PFSK-1 (cell line): ENCODE measurements at regions not wholly inside any gene's neighbourhood (a gene's known extent, or its start where the extent isn't known, plus 50 kb on each side); places are given as distances from the start of the nearest gene placed in this dataset.

Source experiments
- FOXP2 ChIP-seq: optimal IDR thresholded peaks from 2 replicates; pipeline ENCODE3; 2011; ENCODE audit warnings: borderline replicate concordance, control low read depth, inconsistent platforms; ENCODE audit not compliant: insufficient read depth; ENCODE audit errors: extremely low read length, extremely low read depth
- POLR2AphosphoS5 ChIP-seq: IDR thresholded peaks from 2 replicates; pipeline ENCODE4 v1.6.1; 2012; ENCODE audit warnings: low read depth, mild to moderate bottlenecking, control low read depth, low read length, moderate library complexity
- SIN3A ChIP-seq: IDR thresholded peaks from 2 replicates; pipeline ENCODE4 v1.6.1; 2012; ENCODE audit warnings: mild to moderate bottlenecking, low read length, moderate library complexity, borderline replicate concordance; ENCODE audit not compliant: insufficient read depth
- TAF1 ChIP-seq: IDR thresholded peaks from 2 replicates; pipeline ENCODE4 v1.6.1; 2012; ENCODE audit warnings: low read length, control low read depth, borderline replicate concordance; ENCODE audit not compliant: insufficient read depth
- TF ChIP-seq, protein P1 (sequence below), 2 experiments: IDR thresholded peaks; 2 replicates each; pipeline versions ENCODE4 v1.6.1 to v1.8.0; 2011 to 2012; ENCODE audit warnings: low read depth in 2 of 2, low read length in 2 of 2, control low read depth in 1 of 2, inconsistent platforms in 1 of 2, mild to moderate bottlenecking in 1 of 2, moderate library complexity in 1 of 2; ENCODE audit not compliant: insufficient read depth in 1 of 2

- TF ChIP-seq POLR2AphosphoS5 (peak; percentile 67; the same call in 1 of the 2 replicates), TAF1 (0 out of 2 replicates have a peak, but pooled peaks have one; percentile 30)
These were observed 313.0 kb upstream of the ZNF337 start for GRCh38 chr20:26009402-26010223.

GRCh38 chr20:25992146-25992545 lies 295.5 kb upstream of the ZNF337 start:
- TF ChIP-seq SIN3A, result no peak
- no peak for TF ChIP-seq FOXP2
- no peak for TF ChIP-seq TAF1
- TF ChIP-seq, protein P1, sequence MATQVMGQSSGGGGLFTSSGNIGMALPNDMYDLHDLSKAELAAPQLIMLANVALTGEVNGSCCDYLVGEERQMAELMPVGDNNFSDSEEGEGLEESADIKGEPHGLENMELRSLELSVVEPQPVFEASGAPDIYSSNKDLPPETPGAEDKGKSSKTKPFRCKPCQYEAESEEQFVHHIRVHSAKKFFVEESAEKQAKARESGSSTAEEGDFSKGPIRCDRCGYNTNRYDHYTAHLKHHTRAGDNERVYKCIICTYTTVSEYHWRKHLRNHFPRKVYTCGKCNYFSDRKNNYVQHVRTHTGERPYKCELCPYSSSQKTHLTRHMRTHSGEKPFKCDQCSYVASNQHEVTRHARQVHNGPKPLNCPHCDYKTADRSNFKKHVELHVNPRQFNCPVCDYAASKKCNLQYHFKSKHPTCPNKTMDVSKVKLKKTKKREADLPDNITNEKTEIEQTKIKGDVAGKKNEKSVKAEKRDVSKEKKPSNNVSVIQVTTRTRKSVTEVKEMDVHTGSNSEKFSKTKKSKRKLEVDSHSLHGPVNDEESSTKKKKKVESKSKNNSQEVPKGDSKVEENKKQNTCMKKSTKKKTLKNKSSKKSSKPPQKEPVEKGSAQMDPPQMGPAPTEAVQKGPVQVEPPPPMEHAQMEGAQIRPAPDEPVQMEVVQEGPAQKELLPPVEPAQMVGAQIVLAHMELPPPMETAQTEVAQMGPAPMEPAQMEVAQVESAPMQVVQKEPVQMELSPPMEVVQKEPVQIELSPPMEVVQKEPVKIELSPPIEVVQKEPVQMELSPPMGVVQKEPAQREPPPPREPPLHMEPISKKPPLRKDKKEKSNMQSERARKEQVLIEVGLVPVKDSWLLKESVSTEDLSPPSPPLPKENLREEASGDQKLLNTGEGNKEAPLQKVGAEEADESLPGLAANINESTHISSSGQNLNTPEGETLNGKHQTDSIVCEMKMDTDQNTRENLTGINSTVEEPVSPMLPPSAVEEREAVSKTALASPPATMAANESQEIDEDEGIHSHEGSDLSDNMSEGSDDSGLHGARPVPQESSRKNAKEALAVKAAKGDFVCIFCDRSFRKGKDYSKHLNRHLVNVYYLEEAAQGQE (IDR thresholded peaks at IDR 0.05; ENCODE audit: insufficient read depth in 1 of 2, low read depth in 2 of 2, low read length in 2 of 2), result no peak
- TF ChIP-seq POLR2AphosphoS5, result no peak

DNA sequence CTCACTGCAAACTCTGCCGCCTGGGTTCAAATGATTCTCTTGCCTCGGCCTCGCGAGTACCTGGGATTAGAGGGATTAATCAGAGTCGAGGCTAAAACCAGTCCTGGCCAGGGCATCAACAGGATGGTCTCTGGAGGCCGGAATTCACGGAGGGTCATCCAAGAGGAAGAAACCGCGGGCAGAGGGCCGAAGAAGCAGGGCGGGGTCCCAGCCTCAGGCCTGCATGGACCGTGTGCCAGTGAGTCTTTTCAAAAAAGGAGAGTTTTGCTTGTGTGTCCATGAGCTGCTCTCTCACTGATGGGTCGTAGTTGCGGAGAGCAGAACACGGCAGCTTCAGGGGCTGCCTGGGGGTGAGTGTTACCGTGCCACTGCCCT lies 295.1 kb upstream of the ZNF337 start:
- TF ChIP-seq POLR2AphosphoS5 (no peak), SIN3A (no peak), TAF1 (no peak), FOXP2 (no peak)
- TF ChIP-seq, protein P1 (IDR thresholded peaks at IDR 0.05; ENCODE audit: insufficient read depth in 1 of 2, low read depth in 2 of 2, low read length in 2 of 2), result no peak

GRCh38 chr20:25991051-25991755 lies 294.6 kb upstream of the ZNF337 start:
- TF ChIP-seq POLR2AphosphoS5, result no peak
- no peak for TF ChIP-seq SIN3A
- TF ChIP-seq, protein P1 (IDR thresholded peaks at IDR 0.05; ENCODE audit: insufficient read depth in 1 of 2, low read depth in 2 of 2, low read length in 2 of 2), result no peak
- no peak for TF ChIP-seq FOXP2
- no peak for TF ChIP-seq TAF1

DNA sequence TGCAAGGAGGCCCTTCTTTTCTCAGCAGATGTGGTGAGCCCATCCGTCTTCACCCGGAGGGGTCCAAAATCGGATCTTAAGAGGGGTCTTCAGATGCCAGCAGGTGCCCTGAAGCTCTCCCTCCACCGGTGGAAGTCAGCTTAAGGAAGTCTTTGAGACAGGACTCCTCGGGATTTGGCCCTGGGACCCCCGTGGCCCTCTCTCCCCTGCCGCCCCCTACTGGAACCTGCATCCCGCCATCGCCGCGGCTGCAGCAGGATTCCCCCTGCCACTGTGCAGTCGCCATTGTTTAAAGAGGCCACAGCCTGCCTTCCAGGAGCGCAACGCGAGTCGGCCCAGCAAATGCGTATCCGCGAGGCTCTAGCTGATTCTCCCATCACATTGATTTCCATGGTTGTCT lies 292.5 kb upstream of the ZNF337 start:
- TF ChIP-seq TAF1, result no peak

GRCh38 chr20:25987073-25987927 lies 290.6 kb upstream of the ZNF337 start:
- TF ChIP-seq TAF1 (no peak), POLR2AphosphoS5 (no peak), FOXP2 (no peak), SIN3A (no peak)
- TF ChIP-seq, protein P1 (IDR thresholded peaks at IDR 0.05; ENCODE audit: insufficient read depth in 1 of 2, low read depth in 2 of 2, low read length in 2 of 2), result no peak
